Prostate gland (tissue), 2 donors: ENCODE measurements at regions not wholly inside any gene's neighbourhood (a gene's known extent, or its start where the extent isn't known, plus 50 kb on each side); places are given as distances from the start of the nearest gene placed in this dataset.

Experiments
- DNase-seq: peaks from one replicate; pipeline ENCODE4 v3.0.0-alpha.2; 2019; ENCODE audit warnings: low spot score
- H3K27ac ChIP-seq, 2 donors: fragments of 200-600 bp; sonication (generic); 2 replicates each; pipeline ENCODE4 v1.5.1; 2017 to 2019
- H3K27me3 ChIP-seq: fragments of 200-600 bp; sonication (generic); replicated peaks from 2 replicates; pipeline ENCODE4 v1.5.1; 2019; ENCODE audit not compliant: insufficient read depth
- H3K36me3 ChIP-seq, 2 donors: fragments of 200-600 bp; sonication (generic); 1 replicate in 1 of 2; 2 replicates in 1 of 2; pipeline versions ENCODE4 v1.5.1 to v1.8.1; 2017 to 2019
- H3K4me1 ChIP-seq: fragments of 200-600 bp; sonication (generic); replicated peaks from 2 replicates; pipeline ENCODE4 v1.5.1; 2019
- H3K4me3 ChIP-seq, 2 donors: fragments of 200-600 bp; sonication (generic); 2 replicates each; pipeline ENCODE4 v1.5.1; 2017 to 2019
- H3K9me3 ChIP-seq: fragments of 200-600 bp; sonication (generic); 2 replicates; pipeline ENCODE4 v1.5.1; 2017
- POLR2A ChIP-seq: fragments of 450-650 bp; IDR thresholded peaks from one replicate; pipeline ENCODE4 v1.6.1; 2016; ENCODE audit warnings: antibody characterized with exemption, mild to moderate bottlenecking
- POLR2AphosphoS5 ChIP-seq: sonication (generic); formaldehyde crosslinking; IDR thresholded peaks from one replicate; pipeline ENCODE4 v1.6.1; 2017; ENCODE audit warnings: antibody characterized with exemption
- WGBS: methylation state at CpG from one replicate; pipeline ENCODE4 v1.1.5; 2018; 5-methylcytosine and 5-hydroxymethylcytosine counted together
- intact Hi-C: fragments of 100-400 bp; cut with DNase I; formaldehyde crosslinking; loops from one replicate; pipeline ENCODE4 v1.14.2; 2022
- TF ChIP-seq, protein P1 (sequence below), 4 experiments: fragments of 200-600 bp in 2 of 4; fragments of 450-650 bp in 2 of 4; sonication (generic) in 2 of 4; IDR thresholded peaks; 1 replicate in 3 of 4; 2 replicates in 1 of 4; pipeline ENCODE4 v1.5.1; 2016 to 2019; ENCODE audit warnings: antibody characterized with exemption in 4 of 4, mild to moderate bottlenecking in 2 of 4, moderate library complexity in 2 of 4

DNA sequence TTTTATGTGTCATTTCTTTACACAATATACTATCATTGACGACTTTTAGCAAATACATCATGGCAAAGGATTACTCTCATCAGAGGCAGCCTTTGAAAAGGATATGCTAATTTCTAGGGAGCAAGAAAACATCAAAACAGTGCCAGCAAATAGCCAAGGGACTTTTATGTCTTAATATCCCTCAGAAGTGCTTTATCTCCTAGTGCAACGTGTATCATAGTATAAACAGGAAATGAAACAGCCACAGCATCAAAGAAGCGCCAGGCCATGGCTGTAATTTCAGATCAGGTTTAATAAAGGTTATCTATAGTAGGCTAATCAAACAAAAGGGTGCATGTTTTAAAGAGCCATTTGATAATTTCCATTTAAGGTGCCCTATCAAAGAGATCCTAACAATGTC lies 159.9 kb downstream of the AXIN2 start:
- DNase-seq, result no peak
- 49% methylated on average over 3 of the region's 3 CpGs for WGBS

DNA sequence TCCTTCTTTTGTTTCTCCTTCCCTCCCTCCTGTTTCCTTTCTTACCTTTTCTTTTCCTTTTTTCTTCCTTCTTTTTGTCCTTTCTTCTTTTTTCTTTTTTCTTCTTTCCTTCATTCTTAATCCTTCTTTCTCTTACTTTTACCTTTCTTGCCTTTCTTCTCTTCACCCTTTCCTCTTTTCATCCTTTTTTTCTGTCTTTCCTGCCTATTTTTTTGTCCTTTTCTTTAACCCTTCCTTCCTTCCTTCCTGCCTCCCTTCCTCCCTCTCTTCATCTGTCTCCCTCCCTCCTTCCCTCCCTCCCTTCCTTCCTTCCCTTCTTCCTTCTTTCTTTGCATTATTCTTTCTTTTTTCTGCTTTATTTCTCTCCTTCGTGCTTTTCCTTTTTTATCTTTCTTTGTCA lies 160.7 kb downstream of the AXIN2 start:
- no peak for DNase-seq
- no peak overlapping the region for H3K27ac ChIP-seq
- no peak overlapping the region for H3K4me3 ChIP-seq
- intact Hi-C loops, result no loop called here
- no peaks in the 10 kb centered on the region for H3K4me1 ChIP-seq
- no peaks in the 10 kb centered on the region for H3K9me3 ChIP-seq
- no peaks in the 10 kb centered on the region for H3K27me3 ChIP-seq
- TF ChIP-seq POLR2A (no peak), POLR2AphosphoS5 (no peak)
- TF ChIP-seq, protein P1, sequence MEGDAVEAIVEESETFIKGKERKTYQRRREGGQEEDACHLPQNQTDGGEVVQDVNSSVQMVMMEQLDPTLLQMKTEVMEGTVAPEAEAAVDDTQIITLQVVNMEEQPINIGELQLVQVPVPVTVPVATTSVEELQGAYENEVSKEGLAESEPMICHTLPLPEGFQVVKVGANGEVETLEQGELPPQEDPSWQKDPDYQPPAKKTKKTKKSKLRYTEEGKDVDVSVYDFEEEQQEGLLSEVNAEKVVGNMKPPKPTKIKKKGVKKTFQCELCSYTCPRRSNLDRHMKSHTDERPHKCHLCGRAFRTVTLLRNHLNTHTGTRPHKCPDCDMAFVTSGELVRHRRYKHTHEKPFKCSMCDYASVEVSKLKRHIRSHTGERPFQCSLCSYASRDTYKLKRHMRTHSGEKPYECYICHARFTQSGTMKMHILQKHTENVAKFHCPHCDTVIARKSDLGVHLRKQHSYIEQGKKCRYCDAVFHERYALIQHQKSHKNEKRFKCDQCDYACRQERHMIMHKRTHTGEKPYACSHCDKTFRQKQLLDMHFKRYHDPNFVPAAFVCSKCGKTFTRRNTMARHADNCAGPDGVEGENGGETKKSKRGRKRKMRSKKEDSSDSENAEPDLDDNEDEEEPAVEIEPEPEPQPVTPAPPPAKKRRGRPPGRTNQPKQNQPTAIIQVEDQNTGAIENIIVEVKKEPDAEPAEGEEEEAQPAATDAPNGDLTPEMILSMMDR (IDR thresholded peaks at IDR 0.05), result no peak
- H3K36me3 ChIP-seq, result no peaks in the 10 kb centered on the region
- WGBS, result 97% methylated on average over 1 of the region's 1 CpG

More for the DNA sequence above, 159.9 kb downstream of the AXIN2 start:
- Histone ChIP-seq H3K27me3 (no peaks in the 10 kb centered on the region), H3K27ac (no peak overlapping the region), H3K9me3 (no peaks in the 10 kb centered on the region), H3K36me3 (no peaks in the 10 kb centered on the region), H3K4me1 (no peaks in the 10 kb centered on the region), H3K4me3 (no peak overlapping the region)
- intact Hi-C loops, result no loop called here
- TF ChIP-seq POLR2A (no peak), POLR2AphosphoS5 (no peak)
- TF ChIP-seq, protein P1 (IDR thresholded peaks at IDR 0.05), result no peak

- 90% methylated on average over 3 of the region's 3 CpGs for WGBS
- H3K36me3 ChIP-seq, result no peaks in the 10 kb centered on the region
- H3K27me3 ChIP-seq, result no peaks in the 10 kb centered on the region
- intact Hi-C loops, result no loop called here
- no peaks in the 10 kb centered on the region for H3K9me3 ChIP-seq
- no peak overlapping the region for H3K27ac ChIP-seq
- H3K4me3 ChIP-seq, result no peak overlapping the region
- H3K4me1 ChIP-seq, result no peaks in the 10 kb centered on the region
- no peak for TF ChIP-seq POLR2AphosphoS5
- no peak for TF ChIP-seq POLR2A
- TF ChIP-seq, protein P1 (IDR thresholded peaks at IDR 0.05), result no peak
- no peak for DNase-seq
Observed at GRCh38 chr17:65398040-65398787, 163.2 kb downstream of the AXIN2 start.

DNA sequence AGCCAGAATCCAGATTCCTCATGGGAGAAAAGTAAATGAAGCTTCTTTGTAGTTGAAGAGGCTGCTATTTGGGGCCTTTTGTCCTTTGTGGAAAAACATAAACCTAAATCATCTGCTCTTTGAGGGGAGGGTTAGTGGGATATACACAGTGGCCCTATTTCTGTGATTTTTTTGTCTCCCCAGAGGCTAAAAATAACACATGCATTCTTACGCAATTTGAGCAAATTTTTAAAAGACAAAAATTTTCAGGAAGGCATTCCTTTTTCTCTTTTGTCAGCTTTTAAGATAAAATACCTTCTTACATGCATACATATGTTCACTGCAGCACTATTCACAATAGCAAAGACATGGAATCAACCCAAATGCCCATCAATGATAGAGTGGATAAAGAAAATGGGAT lies 165.5 kb downstream of the AXIN2 start:
- TF ChIP-seq POLR2AphosphoS5 (no peak), POLR2A (no peak)
- TF ChIP-seq, protein P1 (IDR thresholded peaks at IDR 0.05), result no peak
- Histone ChIP-seq H3K27me3 (no peaks in the 10 kb centered on the region), H3K36me3 (no peaks in the 10 kb centered on the region), H3K9me3 (no peaks in the 10 kb centered on the region), H3K27ac (no peak overlapping the region), H3K4me1 (no peaks in the 10 kb centered on the region), H3K4me3 (no peak overlapping the region)
- DNase-seq, result no peak
- intact Hi-C loops, result no loop called here
- WGBS, result 100% methylated on average over 1 of the region's 1 CpG

DNA sequence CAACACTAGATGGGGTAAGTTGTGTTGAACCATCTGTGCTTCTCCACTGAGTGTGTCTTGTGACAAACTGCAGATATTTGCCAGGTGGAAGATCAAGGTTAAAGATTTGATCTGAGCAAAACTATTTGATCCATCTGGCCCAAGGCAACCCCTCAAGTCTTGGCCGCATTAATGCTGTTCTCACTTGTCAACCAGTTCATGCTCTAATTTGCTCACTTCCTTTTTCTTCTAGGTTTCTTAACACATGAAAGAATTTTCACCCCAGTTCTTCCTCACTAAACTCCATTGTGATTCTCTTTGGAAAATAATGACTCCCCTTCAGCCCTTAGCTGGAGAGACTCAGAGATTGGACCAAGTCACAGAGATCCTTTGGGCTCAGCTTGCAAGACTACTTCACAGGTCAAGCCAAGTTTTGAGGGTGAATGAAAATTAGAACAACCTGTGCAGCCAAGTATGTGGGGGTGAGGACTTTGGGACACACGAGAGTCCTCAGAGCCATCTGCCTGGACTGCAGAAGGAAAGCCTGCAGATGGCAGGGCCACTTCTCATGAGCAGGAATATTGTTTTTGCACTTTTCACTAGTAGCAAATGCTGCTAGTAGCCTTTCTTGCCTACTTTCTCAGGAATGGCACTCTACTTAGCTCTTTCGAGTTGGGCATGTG lies 166.5 kb downstream of the AXIN2 start:
- WGBS, result 73% methylated on average over 3 of the region's 3 CpGs
- intact Hi-C loops, result no loop called here
- no peak overlapping the region for H3K27ac ChIP-seq
- no peaks in the 10 kb centered on the region for H3K27me3 ChIP-seq
- no peak overlapping the region for H3K4me3 ChIP-seq
- no peaks in the 10 kb centered on the region for H3K4me1 ChIP-seq
- H3K36me3 ChIP-seq, result no peaks in the 10 kb centered on the region
- no peak for DNase-seq
- no peaks in the 10 kb centered on the region for H3K9me3 ChIP-seq
- TF ChIP-seq, protein P1 (IDR thresholded peaks at IDR 0.05), result no peak
- TF ChIP-seq POLR2AphosphoS5, result no peak
- no peak for TF ChIP-seq POLR2A
